Caco-2 (cell line): ENCODE measurements at regions not wholly inside any gene's neighbourhood (a gene's known extent, or its start where the extent isn't known, plus 50 kb on each side); places are given as distances from the start of the nearest gene placed in this dataset.
"Not testable (repeated sequence)": the region's sequence is repeated elsewhere in the genome, so short reads cannot be mapped to it uniquely, and the experiment has no call there.

Experiments
- BruUV-seq: library from RNA; stranded (reverse); fragments of 400-500 nt; replicated peaks from 2 replicates; lab custom pipeline; 2021; lab: Mats Ljungman, UMichigan
- CTCF ChIA-PET: fragments of 300-600 bp; sonication (Branson Sonifier 250); formaldehyde crosslinking; loops from one replicate; lab custom pipeline; 2022; ENCODE audit warnings: antibody characterized with exemption; lab: Charles Lee
- POLR2A ChIA-PET: fragments of 300-600 bp; sonication (Branson Sonifier 250); formaldehyde crosslinking; loops from one replicate; lab custom pipeline; 2022; ENCODE audit warnings: antibody characterized with exemption; lab: Charles Lee
- DNase-seq, 2 experiments: peaks; one replicate each; pipeline versions ENCODE4 v3.0.0 to v3.0.0-alpha.2; 2020 to 2022
- H3K27me3 ChIP-seq: replicated peaks from 2 replicates; pipeline ENCODE4 v1.6.0; 2011; ENCODE audit warnings: low read length; ENCODE audit not compliant: control insufficient read depth, insufficient read depth
- H3K36me3 ChIP-seq: 2 replicates; pipeline ENCODE4 v1.5.1; 2011; ENCODE audit warnings: low read length; ENCODE audit not compliant: control insufficient read depth, insufficient read depth
- H3K4me1 ChIP-seq: fragments of 250-450 bp; sonication (Bioruptor Pico); 2 replicates; pipeline ENCODE4 v1.5.1; 2020; ENCODE audit warnings: mild to moderate bottlenecking
- H3K4me3 ChIP-seq: 2 replicates; pipeline ENCODE4 v1.5.1; 2011; ENCODE audit warnings: low read depth, mild to moderate bottlenecking, control low read depth, low read length
- H3K9me3 ChIP-seq: fragments of 250-450 bp; sonication (Bioruptor Pico); 2 replicates; pipeline ENCODE4 v1.5.1; 2020; ENCODE audit warnings: mild to moderate bottlenecking, moderate library complexity
- H3K27ac Mint-ChIP-seq: one replicate; pipeline ENCODE4 v1.8.0; 2022; ENCODE audit warnings: mixed read lengths; ENCODE audit not compliant: unreplicated experiment
- H3K27me3 Mint-ChIP-seq: one replicate; pipeline ENCODE4 v1.8.0; 2022; ENCODE audit warnings: mixed read lengths; ENCODE audit not compliant: insufficient read depth, unreplicated experiment
- H3K36me3 Mint-ChIP-seq: one replicate; pipeline ENCODE4 v1.8.0; 2022; ENCODE audit warnings: mild to moderate bottlenecking, mixed read lengths; ENCODE audit not compliant: insufficient read depth, unreplicated experiment
- H3K4me1 Mint-ChIP-seq: one replicate; pipeline ENCODE4 v1.8.0; 2022; ENCODE audit warnings: low read depth, mixed read lengths; ENCODE audit not compliant: unreplicated experiment
- H3K4me3 Mint-ChIP-seq: one replicate; pipeline ENCODE4 v1.8.0; 2022; ENCODE audit warnings: mild to moderate bottlenecking, moderate library complexity, mixed read lengths; ENCODE audit not compliant: unreplicated experiment
- H3K9me3 Mint-ChIP-seq: one replicate; pipeline ENCODE4 v1.8.0; 2022; ENCODE audit warnings: mixed read lengths; ENCODE audit not compliant: unreplicated experiment
- intact Hi-C: fragments of 100-400 bp; cut with micrococcal nuclease; formaldehyde crosslinking; loops from one replicate; pipeline ENCODE4 v1.10.0; 2022; ENCODE audit not compliant: unreplicated experiment
- TF ChIP-seq, protein P1 (sequence below), 2 experiments: fragments of 200-600 bp in 1 of 2; IDR thresholded peaks; 1 replicate in 1 of 2; 2 replicates in 1 of 2; pipeline versions ENCODE4 v1.5.1 to v1.8.0; 2011 to 2022; ENCODE audit warnings: antibody characterized with exemption in 1 of 2, control low read depth in 1 of 2, inconsistent platforms in 1 of 2, low read depth in 1 of 2, low read length in 1 of 2, mild to moderate bottlenecking in 1 of 2, moderate library complexity in 1 of 2; ENCODE audit not compliant: insufficient read depth in 1 of 2, severe bottlenecking in 1 of 2, unreplicated experiment in 1 of 2

DNA sequence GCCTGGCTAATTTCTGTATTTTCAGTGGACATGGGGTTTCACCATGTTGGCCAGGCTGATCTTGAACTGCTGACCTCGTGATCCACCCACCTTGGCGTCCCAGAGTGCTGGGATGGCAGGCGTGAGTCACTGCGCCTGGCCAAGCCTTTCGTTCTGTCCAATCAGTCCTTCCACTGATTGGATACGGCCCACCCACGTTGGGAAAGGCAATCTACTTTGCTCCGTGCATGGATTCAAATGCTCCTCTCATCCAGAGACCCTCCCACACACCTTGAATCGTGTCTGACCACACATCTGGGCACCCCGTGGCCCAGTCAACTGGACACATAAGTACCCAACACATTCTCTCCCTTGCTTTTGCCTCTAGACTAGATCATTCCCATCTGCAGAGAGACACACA, 74.9 kb downstream of the CRLF2 start:
- no peaks in the 10 kb centered on the region for H3K36me3 ChIP-seq
- DNase-seq, result no peak
- CTCF ChIA-PET, result no interaction called here
- Mint-ChIP-seq H3K27ac (no peak overlapping the region), H3K4me3 (no peak overlapping the region), H3K9me3 (peaks cover 21% of the 10 kb centered on the region), H3K4me1 (no peaks in the 10 kb centered on the region), H3K27me3 (no peaks in the 10 kb centered on the region), H3K36me3 (no peaks in the 10 kb centered on the region)
- H3K4me3 ChIP-seq, result no peak overlapping the region
- POLR2A ChIA-PET, result no interaction called here
- no TSS peak for BruUV-seq
- H3K9me3 ChIP-seq, result no peaks in the 10 kb centered on the region
- intact Hi-C loops, result no loop called here
- no peaks in the 10 kb centered on the region for H3K4me1 ChIP-seq
- no peaks in the 10 kb centered on the region; the same call in 1 of the 2 replicates for H3K27me3 ChIP-seq
- TF ChIP-seq, protein P1, sequence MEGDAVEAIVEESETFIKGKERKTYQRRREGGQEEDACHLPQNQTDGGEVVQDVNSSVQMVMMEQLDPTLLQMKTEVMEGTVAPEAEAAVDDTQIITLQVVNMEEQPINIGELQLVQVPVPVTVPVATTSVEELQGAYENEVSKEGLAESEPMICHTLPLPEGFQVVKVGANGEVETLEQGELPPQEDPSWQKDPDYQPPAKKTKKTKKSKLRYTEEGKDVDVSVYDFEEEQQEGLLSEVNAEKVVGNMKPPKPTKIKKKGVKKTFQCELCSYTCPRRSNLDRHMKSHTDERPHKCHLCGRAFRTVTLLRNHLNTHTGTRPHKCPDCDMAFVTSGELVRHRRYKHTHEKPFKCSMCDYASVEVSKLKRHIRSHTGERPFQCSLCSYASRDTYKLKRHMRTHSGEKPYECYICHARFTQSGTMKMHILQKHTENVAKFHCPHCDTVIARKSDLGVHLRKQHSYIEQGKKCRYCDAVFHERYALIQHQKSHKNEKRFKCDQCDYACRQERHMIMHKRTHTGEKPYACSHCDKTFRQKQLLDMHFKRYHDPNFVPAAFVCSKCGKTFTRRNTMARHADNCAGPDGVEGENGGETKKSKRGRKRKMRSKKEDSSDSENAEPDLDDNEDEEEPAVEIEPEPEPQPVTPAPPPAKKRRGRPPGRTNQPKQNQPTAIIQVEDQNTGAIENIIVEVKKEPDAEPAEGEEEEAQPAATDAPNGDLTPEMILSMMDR (IDR thresholded peaks at IDR 0.05; ENCODE audit: insufficient read depth in 1 of 2, low read depth in 1 of 2, low read length in 1 of 2, severe bottlenecking in 1 of 2, unreplicated experiment in 1 of 2), result no peak

DNA sequence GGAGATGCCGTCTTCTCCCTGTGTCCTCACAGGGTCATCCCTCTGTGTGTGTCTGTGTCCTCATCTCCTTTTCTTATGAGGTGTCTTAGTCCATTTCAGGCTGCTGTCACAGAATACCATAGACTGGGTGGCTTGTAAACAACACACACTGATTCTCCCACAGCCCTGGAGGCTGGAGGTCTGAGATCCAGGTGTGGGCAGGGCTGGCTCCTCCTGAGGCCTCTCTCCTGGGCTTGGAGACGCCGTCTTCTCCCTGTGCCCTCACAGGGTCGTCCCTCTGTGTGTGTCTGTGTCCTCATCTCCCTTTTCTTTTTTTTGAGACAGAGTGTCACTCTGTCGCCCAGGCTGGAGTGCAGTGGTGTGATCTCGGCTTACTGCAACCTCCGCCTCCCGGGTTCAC, 75.9 kb downstream of the CRLF2 start:
- H3K4me1 Mint-ChIP-seq, POLR2A ChIA-PET, intact Hi-C loops, H3K4me3 Mint-ChIP-seq, H3K36me3 ChIP-seq, H3K36me3 Mint-ChIP-seq, H3K4me1 ChIP-seq, H3K27me3 Mint-ChIP-seq, CTCF ChIA-PET, H3K27me3 ChIP-seq, H3K27ac Mint-ChIP-seq, BruUV-seq, H3K4me3 ChIP-seq, H3K9me3 ChIP-seq, DNase-seq: not testable (repeated sequence)
- peaks cover 21% of the 10 kb centered on the region for H3K9me3 Mint-ChIP-seq

GRCh38 chrX:1134976-1135375, 77.5 kb downstream of the CRLF2 start:
- H3K27me3 ChIP-seq, result no peaks in the 10 kb centered on the region; the same call in 1 of the 2 replicates
- H3K36me3 ChIP-seq, result no peaks in the 10 kb centered on the region
- intact Hi-C loops, result no loop called here
- Mint-ChIP-seq H3K27ac (no peak overlapping the region), H3K36me3 (no peaks in the 10 kb centered on the region), H3K9me3 (peaks cover 21% of the 10 kb centered on the region), H3K4me3 (no peak overlapping the region), H3K4me1 (no peaks in the 10 kb centered on the region), H3K27me3 (no peaks in the 10 kb centered on the region)
- no peaks in the 10 kb centered on the region for H3K9me3 ChIP-seq
- H3K4me3 ChIP-seq, result no peak overlapping the region
- CTCF ChIA-PET, result no interaction called here
- DNase-seq, result no peak
- H3K4me1 ChIP-seq, result no peaks in the 10 kb centered on the region
- TF ChIP-seq, protein P1 (IDR thresholded peaks at IDR 0.05; ENCODE audit: insufficient read depth in 1 of 2, low read depth in 1 of 2, low read length in 1 of 2, severe bottlenecking in 1 of 2, unreplicated experiment in 1 of 2), result no peak
- no TSS peak for BruUV-seq
- POLR2A ChIA-PET, result no interaction called here

GRCh38 chrX:1134156-1134555, 78.3 kb downstream of the CRLF2 start:
- intact Hi-C loops, result no loop called here
- no peak overlapping the region for H3K4me3 Mint-ChIP-seq
- POLR2A ChIA-PET, result no interaction called here
- TF ChIP-seq, protein P1 (IDR thresholded peaks at IDR 0.05; ENCODE audit: insufficient read depth in 1 of 2, low read depth in 1 of 2, low read length in 1 of 2, severe bottlenecking in 1 of 2, unreplicated experiment in 1 of 2), result no peak
- no peaks in the 10 kb centered on the region; the same call in 1 of the 2 replicates for H3K27me3 ChIP-seq
- no peaks in the 10 kb centered on the region for H3K27me3 Mint-ChIP-seq
- no peaks in the 10 kb centered on the region for H3K4me1 ChIP-seq
- H3K27ac Mint-ChIP-seq, result no peak overlapping the region
- CTCF ChIA-PET, result no interaction called here
- H3K4me3 ChIP-seq, result no peak overlapping the region
- BruUV-seq, result no TSS peak
- H3K9me3 Mint-ChIP-seq, result peaks cover 21% of the 10 kb centered on the region
- H3K4me1 Mint-ChIP-seq, result no peaks in the 10 kb centered on the region
- H3K36me3 Mint-ChIP-seq, result no peaks in the 10 kb centered on the region
- H3K36me3 ChIP-seq, result no peaks in the 10 kb centered on the region
- H3K9me3 ChIP-seq, result no peaks in the 10 kb centered on the region
- DNase-seq, result no peak
